GM18520 (cell line): ENCODE measurements at regions not wholly inside any gene's neighbourhood (a gene's known extent, or its start where the extent isn't known, plus 50 kb on each side); places are given as distances from the start of the nearest gene placed in this dataset.

ENCODE experiments used
- ATAC-seq: cut with Tn5 transposase; IDR thresholded peaks from one replicate; pipeline ENCODE4 v1.9.1; 2021; ENCODE audit not compliant: unreplicated experiment

DNA sequence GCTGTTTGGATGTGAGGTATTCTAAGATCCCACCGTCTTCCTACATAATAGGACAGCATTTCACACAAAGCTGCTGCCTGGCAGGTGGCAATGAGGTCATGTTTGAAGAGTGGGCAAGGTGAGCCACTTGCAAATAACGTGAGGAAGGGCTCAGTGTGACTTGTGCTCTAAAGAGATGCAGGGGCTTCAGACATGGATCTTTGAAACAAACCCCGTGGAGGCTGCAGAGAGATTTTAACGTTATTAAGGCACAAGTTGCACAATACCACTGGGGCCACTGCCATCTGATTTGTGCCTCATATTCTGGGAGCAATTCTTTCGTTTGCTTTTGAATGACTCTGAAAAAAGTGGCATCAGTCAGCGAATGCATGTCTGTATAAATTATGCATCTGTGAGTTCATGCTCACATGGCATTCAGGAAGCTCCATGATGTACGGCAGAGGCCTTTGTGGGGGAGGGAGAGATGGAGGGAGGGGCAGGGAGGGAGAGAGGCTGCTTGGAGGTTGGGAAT is 362.0 kb downstream of the SOX11 start:
- ATAC-seq: no peak

- ATAC-seq: no peak
Measured at GRCh38 chr2:6060992-6061663, 368.9 kb downstream of the SOX11 start.

GRCh38 chr2:6064757-6065156 is 372.6 kb downstream of the SOX11 start:
- no peak for ATAC-seq

DNA sequence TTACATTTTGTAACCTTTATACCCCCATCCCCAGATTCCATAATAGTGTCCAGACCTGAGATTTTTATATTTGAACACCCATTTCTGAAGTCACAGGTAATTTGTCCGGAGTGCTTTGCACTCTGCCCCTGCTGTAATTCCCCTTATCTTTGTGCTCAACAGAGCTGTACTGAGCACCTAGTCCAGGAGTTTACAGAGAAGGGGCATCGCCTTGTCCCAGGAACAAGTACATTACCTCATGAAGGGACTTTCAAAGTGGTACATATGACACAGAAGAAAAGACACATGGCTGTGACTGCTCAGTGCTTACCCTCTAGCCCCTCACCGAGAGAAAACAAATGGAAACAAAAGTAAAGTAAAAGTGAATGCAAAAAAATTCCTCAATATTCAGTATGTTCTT is 373.5 kb downstream of the SOX11 start:
- ATAC-seq: no peak

- no peak for ATAC-seq
Measured at GRCh38 chr2:6067089-6067488, 374.9 kb downstream of the SOX11 start.

GRCh38 chr2:6067806-6068205 is 375.6 kb downstream of the SOX11 start:
- ATAC-seq: no peak

- no peak for ATAC-seq
Measured at GRCh38 chr2:6068429-6068828, 376.2 kb downstream of the SOX11 start.

GRCh38 chr2:6069381-6069780 is 377.2 kb downstream of the SOX11 start:
- no peak for ATAC-seq

DNA sequence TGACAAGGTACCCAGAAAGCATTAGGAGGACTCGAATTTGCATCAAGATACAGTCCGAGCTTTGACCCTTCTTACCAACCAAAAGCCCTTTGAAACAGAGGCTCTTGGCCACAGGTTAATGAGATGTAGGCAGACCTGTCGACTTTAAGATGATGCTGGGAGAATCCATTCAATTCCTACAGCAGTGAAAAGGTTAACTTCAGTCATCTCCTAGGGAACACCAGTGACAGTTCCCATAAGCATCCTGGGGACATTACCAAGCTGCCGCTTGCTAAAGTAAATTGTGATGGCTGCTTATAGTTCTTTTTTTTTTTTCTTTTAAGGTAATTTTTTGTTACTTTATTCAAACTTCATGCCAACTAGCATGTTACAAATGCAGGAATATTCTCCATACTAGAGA is 379.3 kb downstream of the SOX11 start:
- ATAC-seq: no peak

GRCh38 chr2:6072276-6072675 is 380.1 kb downstream of the SOX11 start:
- ATAC-seq: no peak

GRCh38 chr2:6072768-6073167 is 380.6 kb downstream of the SOX11 start:
- no peak for ATAC-seq

- ATAC-seq: no peak
Measured at GRCh38 chr2:6073191-6074088, 381.3 kb downstream of the SOX11 start.

DNA sequence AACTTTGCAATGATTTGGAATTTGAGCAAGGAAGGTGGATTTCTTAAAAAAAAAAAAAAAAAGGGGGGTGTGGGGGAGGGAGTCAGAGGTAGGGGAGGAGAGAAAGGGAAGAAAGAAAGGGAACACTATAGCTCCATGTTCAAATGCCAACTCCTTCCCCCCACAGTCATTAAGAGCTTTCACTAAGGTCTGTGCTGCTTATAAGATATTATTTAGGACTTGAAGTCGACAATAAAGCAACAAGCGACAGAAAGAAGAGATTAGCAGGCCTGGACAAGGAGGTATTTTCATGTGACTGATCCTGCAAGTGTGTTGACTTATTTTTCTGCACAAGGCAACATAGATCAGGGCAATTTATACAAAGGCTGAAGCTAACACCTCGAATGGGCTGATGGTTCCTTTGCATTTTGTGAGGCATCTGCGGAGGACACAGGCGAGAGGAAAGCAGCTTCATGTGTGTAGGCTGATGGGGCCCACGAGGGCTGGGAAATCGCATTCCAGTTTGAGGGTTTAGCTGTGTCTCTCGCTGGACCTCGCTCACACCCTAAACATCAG is 382.0 kb downstream of the SOX11 start:
- ATAC-seq: no peak

- ATAC-seq: no peak
Measured at GRCh38 chr2:6077585-6077984, 385.4 kb downstream of the SOX11 start.

DNA sequence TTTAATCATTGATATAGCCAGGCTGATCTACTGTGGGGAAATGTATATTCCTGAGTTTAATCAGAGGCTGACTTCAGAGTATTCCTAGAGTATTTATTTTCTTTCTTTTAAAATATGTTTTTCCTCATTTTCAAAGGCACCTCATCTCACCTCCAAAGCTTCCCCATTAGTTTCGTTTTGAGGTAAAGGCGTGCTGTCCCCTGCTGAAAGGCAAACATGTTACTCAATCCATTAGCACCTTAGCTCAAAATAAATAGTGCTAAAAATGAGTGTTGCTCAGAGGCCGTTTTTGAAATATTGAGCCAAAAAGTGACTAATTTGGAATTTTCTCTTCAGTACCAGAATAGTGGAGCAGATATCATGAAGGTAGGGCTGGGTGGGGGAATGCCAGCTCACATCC is 386.2 kb downstream of the SOX11 start:
- ATAC-seq: no peak

DNA sequence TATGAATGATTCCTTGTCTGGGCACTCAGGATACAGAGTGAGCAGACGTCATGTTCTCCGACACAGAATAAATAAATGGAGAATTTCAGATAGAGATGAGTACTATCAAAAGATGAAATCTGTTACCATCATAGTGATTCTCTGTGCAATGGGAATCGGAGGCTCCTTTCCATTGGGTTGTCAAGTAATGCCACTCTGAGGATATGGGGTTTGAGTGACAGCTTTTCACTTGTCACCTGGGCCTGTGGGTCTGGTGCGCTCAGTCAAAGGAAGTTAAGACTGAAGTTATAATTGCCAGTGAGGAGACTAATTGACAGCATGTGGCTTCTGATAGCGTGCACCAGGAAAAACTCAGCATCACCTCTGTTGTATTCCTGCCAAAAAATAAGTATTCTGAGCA is 387.2 kb downstream of the SOX11 start:
- ATAC-seq: no peak

DNA sequence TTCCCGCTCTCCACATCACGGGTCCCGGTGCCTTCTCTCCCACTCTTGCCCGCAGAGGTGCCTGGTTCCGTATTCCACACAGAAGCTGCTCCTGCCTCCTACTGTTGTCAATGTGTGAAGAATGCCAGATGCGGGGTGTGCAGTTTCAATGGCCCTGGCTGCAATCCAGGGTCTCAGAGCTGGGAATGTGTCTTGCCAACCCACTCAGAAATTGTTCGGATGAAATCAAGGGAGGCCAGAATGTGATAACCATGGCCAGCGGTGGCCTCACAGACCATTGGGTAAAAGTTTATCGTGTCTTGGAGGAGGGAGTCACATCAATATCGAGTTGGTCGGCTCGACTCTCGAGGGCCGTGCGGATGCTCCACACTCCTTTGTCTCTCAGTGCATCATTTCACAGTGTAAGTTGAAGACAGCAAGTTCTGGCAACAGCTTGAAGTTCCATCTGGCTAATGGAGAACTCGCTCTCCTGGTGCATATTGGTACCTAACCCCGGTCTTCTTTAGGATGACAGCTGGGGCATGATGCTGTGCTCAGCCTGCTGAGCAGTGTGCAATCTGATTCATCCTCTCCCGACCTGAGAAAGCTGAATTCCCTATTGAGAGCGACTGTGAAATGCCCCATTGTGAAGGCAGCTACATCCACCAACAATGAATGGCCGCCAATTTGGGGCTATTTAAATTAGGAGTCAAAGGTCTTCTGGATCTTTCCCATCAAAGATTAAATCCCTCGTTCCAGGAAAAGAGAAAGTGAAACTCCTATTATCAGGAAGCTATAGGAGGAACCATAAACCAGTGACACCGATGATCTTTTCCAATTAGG is 389.0 kb downstream of the SOX11 start:
- ATAC-seq: no peak

DNA sequence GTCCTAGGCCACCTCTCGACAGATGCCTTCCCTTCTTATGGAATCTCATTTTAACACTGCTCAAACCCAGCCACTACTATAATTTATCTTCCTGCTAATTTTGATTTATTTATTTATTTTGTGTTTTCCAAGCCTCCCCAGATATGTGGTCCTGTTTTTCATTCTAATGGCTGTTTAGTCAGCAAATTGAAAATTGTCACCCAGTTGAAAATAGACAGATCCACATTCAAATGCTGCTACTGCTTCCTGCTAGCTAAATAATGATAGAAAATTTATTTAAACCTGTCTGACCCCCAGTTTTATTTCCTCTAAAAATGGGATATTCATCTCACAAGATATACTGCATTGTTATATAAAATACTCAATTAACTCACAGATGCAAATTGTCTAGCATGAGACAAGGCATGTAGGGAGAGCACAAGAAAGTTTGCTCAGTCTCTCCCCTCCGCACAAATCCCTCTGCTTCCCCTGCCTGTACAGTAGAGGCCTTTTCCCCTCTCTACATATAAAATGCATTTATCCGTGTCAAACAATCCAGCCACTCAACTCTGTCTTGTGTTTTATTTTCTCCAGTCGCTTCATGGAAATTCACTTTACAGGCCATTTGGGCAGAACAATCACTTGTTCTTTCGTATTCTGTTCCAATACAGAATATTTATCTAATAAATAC is 389.9 kb downstream of the SOX11 start:
- no peak for ATAC-seq

GRCh38 chr2:6082625-6083018 is 390.4 kb downstream of the SOX11 start:
- no peak for ATAC-seq

- no peak for ATAC-seq
Measured at GRCh38 chr2:6083136-6083535, 391.0 kb downstream of the SOX11 start.

- no peak for ATAC-seq
Measured at GRCh38 chr2:6089474-6089873, 397.3 kb downstream of the SOX11 start.
